IMR-90 (cell line): ENCODE measurements at regions not wholly inside any gene's neighbourhood (a gene's known extent, or its start where the extent isn't known, plus 50 kb on each side); places are given as distances from the start of the nearest gene placed in this dataset.

ENCODE experiments used
- ATAC-seq: fragments of 200-7000 bp; cut with Tn5 transposase; 2 replicates; pipeline ENCODE4 v1.9.1; 2020; ENCODE audit warnings: low read depth, mild to moderate bottlenecking, moderate library complexity
- BruUV-seq: library from RNA; stranded (reverse); fragments of 400-500 nt; replicated peaks from 2 replicates; lab custom pipeline; 2021; lab: Mats Ljungman, UMichigan
- CTCF ChIA-PET: fragments of 300-600 bp; formaldehyde crosslinking; extraction: SDS; loops from one replicate; lab custom pipeline; 2021; ENCODE audit warnings: antibody characterized with exemption; lab: Yijun Ruan, JAX
- POLR2A ChIA-PET: fragments of 300-600 bp; sonication (Branson Sonifier 250); formaldehyde crosslinking; loops from one replicate; lab custom pipeline; 2022; ENCODE audit warnings: antibody characterized with exemption; ENCODE audit not compliant: unreplicated experiment; lab: Charles Lee
- DNase-seq: peaks from one replicate; pipeline ENCODE4 v3.0.0; 2013
- H2AFZ ChIP-seq: replicated peaks from 2 replicates; pipeline ENCODE3; 2013; ENCODE audit warnings: low read length, mild to moderate bottlenecking; ENCODE audit not compliant: poor library complexity
- H2AK5ac ChIP-seq: 2 replicates; pipeline ENCODE4 v1.6.1; 2013; ENCODE audit warnings: low read depth, low read length, inconsistent platforms
- H2AK9ac ChIP-seq: replicated peaks from 2 replicates; pipeline ENCODE3; 2013; ENCODE audit warnings: mild to moderate bottlenecking, low read depth, low read length, moderate library complexity; ENCODE audit not compliant: poor library complexity
- H2BK120ac ChIP-seq: 2 replicates; pipeline ENCODE4 v1.6.1; 2013; ENCODE audit warnings: low read depth, low read length, inconsistent platforms
- H2BK15ac ChIP-seq: 3 replicates; pipeline ENCODE4 v1.6.1; 2013; ENCODE audit warnings: low read depth, low read length, inconsistent platforms
- H2BK20ac ChIP-seq: 2 replicates; pipeline ENCODE4 v1.6.1; 2013; ENCODE audit warnings: low read depth, mild to moderate bottlenecking, inconsistent platforms, low read length, moderate library complexity
- H2BK5ac ChIP-seq: 2 replicates; pipeline ENCODE4 v1.6.1; 2013; ENCODE audit warnings: mild to moderate bottlenecking, low read depth, low read length, inconsistent platforms; ENCODE audit not compliant: poor library complexity, severe bottlenecking
- H3K14ac ChIP-seq: replicated peaks from 2 replicates; pipeline ENCODE4 v1.6.1; 2013; ENCODE audit warnings: low read depth, low read length, inconsistent platforms
- H3K18ac ChIP-seq: 2 replicates; pipeline ENCODE4 v1.6.1; 2013; ENCODE audit warnings: low read depth, low read length, control low read depth
- H3K23ac ChIP-seq: 2 replicates; pipeline ENCODE4 v1.6.1; 2013; ENCODE audit warnings: low read depth, low read length, inconsistent platforms
- H3K27ac ChIP-seq: 2 replicates; pipeline ENCODE4 v1.5.1; 2013; ENCODE audit warnings: mild to moderate bottlenecking, control low read depth, low read length; ENCODE audit not compliant: insufficient read depth
- H3K27me3 ChIP-seq: 2 replicates; pipeline ENCODE4 v1.6.1; 2013; ENCODE audit warnings: low read length; ENCODE audit not compliant: control insufficient read depth, insufficient read depth
- H3K36me3 ChIP-seq: 2 replicates; pipeline ENCODE4 v1.6.1; 2013; ENCODE audit warnings: low read length, mixed read lengths; ENCODE audit not compliant: control insufficient read depth, insufficient read depth
- H3K4ac ChIP-seq: 2 replicates; pipeline ENCODE4 v1.6.1; 2013; ENCODE audit warnings: low read depth, low read length, inconsistent platforms
- H3K4me1 ChIP-seq: 2 replicates; pipeline ENCODE4 v1.6.1; 2013; ENCODE audit warnings: low read length, mixed read lengths; ENCODE audit not compliant: control insufficient read depth, insufficient read depth
- H3K4me2 ChIP-seq: 2 replicates; pipeline ENCODE4 v1.6.1; 2013; ENCODE audit warnings: low read depth, mild to moderate bottlenecking, control low read depth, low read length, moderate library complexity
- H3K4me3 ChIP-seq: 2 replicates; pipeline ENCODE4 v1.5.1; 2013; ENCODE audit warnings: low read depth, mild to moderate bottlenecking, control low read depth, low read length, moderate library complexity; ENCODE audit not compliant: insufficient read depth
- H3K56ac ChIP-seq: 2 replicates; pipeline ENCODE4 v1.6.1; 2013; ENCODE audit warnings: low read length, inconsistent platforms; ENCODE audit not compliant: insufficient read depth; ENCODE audit errors: extremely low read depth
- H3K79me1 ChIP-seq, 2 experiments: 2 replicates each; pipeline ENCODE4 v1.6.1; 2013; ENCODE audit warnings: low read length in 2 of 2, inconsistent platforms in 1 of 2, low read depth in 1 of 2
- H3K9ac ChIP-seq: 2 replicates; pipeline ENCODE4 v1.6.1; 2013; ENCODE audit warnings: low read depth, low read length, control low read depth
- H3K9me1 ChIP-seq: 2 replicates; pipeline ENCODE4 v1.6.1; 2013; ENCODE audit warnings: low read length, inconsistent platforms; ENCODE audit not compliant: insufficient read depth
- H3K9me3 ChIP-seq: 2 replicates; pipeline ENCODE4 v1.6.1; 2013; ENCODE audit warnings: low read length; ENCODE audit not compliant: control insufficient read depth, insufficient read depth
- H4K20me1 ChIP-seq: 2 replicates; pipeline ENCODE4 v1.6.1; 2013; ENCODE audit warnings: low read length, inconsistent platforms; ENCODE audit not compliant: insufficient read depth
- H4K5ac ChIP-seq: 2 replicates; pipeline ENCODE4 v1.6.1; 2013; ENCODE audit warnings: mild to moderate bottlenecking, low read depth, low read length, control low read depth
- H4K8ac ChIP-seq, 2 experiments: 2 replicates each; pipeline ENCODE4 v1.6.1; 2013; ENCODE audit warnings: low read depth in 2 of 2, low read length in 2 of 2, control low read depth in 1 of 2, inconsistent platforms in 1 of 2
- H4K91ac ChIP-seq: 2 replicates; pipeline ENCODE4 v1.6.1; 2013; ENCODE audit warnings: low read depth, low read length, inconsistent platforms; ENCODE audit not compliant: insufficient read depth
- CEBPB ChIP-seq: IDR thresholded peaks from 2 replicates; pipeline ENCODE4 v1.6.1; 2012; ENCODE audit warnings: low read depth, low read length, improper control_type of control experiment
- POLR2A ChIP-seq: IDR thresholded peaks from 2 replicates; pipeline ENCODE4 v1.6.1; 2012; ENCODE audit warnings: mild to moderate bottlenecking, low read depth, low read length
- RAD21 ChIP-seq: IDR thresholded peaks from 2 replicates; pipeline ENCODE4 v1.6.1; 2012; ENCODE audit warnings: low read length, improper control_type of control experiment
- whole genome bisulfite sequencing, 2 experiments: methylation state at CpG; one replicate each; pipeline versions ENCODE4 v1.1.5 to v1.1.7; 2013; ENCODE audit warnings: missing lambda C conversion rate in 2 of 2; ENCODE audit not compliant: insufficient read length in 1 of 2; ENCODE audit errors: extremely low coverage in 2 of 2; 5-methylcytosine and 5-hydroxymethylcytosine counted together
- dilution Hi-C: fragments of 300-500 bp; cut with HindIII; formaldehyde crosslinking; loops from one replicate; pipeline ENCODE4 v1.14.3; 2018; ENCODE audit warnings: low sequenced_read_pairs; ENCODE audit not compliant: unreplicated experiment
- in situ Hi-C: fragments of 300-500 bp; cut with MboI; formaldehyde crosslinking; loops from 3 replicates; pipeline ENCODE4 v1.14.3; 2019; ENCODE audit warnings: low sequenced_read_pairs, inconsistent platforms, mixed read lengths
- intact Hi-C: fragments of 100-400 bp; cut with micrococcal nuclease; formaldehyde crosslinking; loops from 2 replicates; pipeline ENCODE4 v1.10.0; 2022
- TF ChIP-seq, protein P1 (sequence below): conservative IDR thresholded peaks from 2 replicates; pipeline ENCODE4 v1.5.1; 2012; ENCODE audit warnings: mild to moderate bottlenecking, low read depth, low read length, improper control_type of control experiment

DNA sequence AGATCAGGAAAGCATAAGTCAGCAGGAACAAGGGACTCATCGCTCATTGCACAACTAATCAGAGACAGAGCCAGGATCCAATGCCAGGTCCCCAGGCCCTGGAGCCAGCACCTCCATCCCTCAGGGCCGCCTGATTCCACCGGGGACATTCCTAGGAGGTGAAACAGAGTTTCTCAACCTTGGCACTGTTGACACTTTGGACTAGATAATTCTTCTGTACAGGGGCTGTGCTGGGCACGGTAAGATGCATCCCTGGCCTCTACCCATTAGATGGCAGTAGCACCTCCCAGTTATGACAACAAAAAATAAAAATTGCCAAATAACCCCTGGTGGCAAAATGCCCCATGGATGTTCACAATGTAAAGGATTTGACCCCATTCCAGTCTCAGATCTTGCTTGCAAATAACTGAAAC, 127.7 kb downstream of the MTHFS start:
- Histone ChIP-seq H3K79me1 (no peaks in the 10 kb centered on the region), H4K8ac (no peak overlapping the region), H2BK20ac (no peak overlapping the region), H2AFZ (no peak overlapping the region), H3K56ac (no peak overlapping the region), H3K23ac (no peak overlapping the region), H3K4ac (no peak overlapping the region), H3K27ac (no peak overlapping the region), H2BK15ac (no peak overlapping the region), H2AK9ac (no peak overlapping the region), H3K9me1 (no peaks in the 10 kb centered on the region), H4K5ac (no peak overlapping the region), H3K4me3 (no peak overlapping the region), H3K4me2 (no peak overlapping the region), H2BK5ac (no peak overlapping the region), H4K20me1 (no peaks in the 10 kb centered on the region), H3K18ac (no peak overlapping the region), H3K36me3 (no peaks in the 10 kb centered on the region), H4K91ac (no peak overlapping the region), H3K27me3 (peaks cover 7% of the 10 kb centered on the region), H2AK5ac (no peak overlapping the region), H2BK120ac (no peak overlapping the region), H3K9ac (no peak overlapping the region), H3K14ac (no peak overlapping the region), H3K4me1 (no peaks in the 10 kb centered on the region), H3K9me3 (no peaks in the 10 kb centered on the region)
- POLR2A ChIA-PET = no interaction called here
- WGBS, 2 experiments = no CpG with 5 or more reads among the region's 4 CpGs
- peak; percentile 56 for ATAC-seq
- no peak for DNase-seq
- dilution Hi-C loops (no loop called here), intact Hi-C loops (loop anchor here (2.0 kb wide), 1 partner anchor 224 kb away; no protein-coding TSS in a partner anchor), in situ Hi-C loops (no loop called here)
- BruUV-seq = no TSS peak
- TF ChIP-seq CEBPB (no peak), RAD21 (peak; percentile 27; the same call in 1 of the 2 replicates), POLR2A (no peak)
- TF ChIP-seq, protein P1, sequence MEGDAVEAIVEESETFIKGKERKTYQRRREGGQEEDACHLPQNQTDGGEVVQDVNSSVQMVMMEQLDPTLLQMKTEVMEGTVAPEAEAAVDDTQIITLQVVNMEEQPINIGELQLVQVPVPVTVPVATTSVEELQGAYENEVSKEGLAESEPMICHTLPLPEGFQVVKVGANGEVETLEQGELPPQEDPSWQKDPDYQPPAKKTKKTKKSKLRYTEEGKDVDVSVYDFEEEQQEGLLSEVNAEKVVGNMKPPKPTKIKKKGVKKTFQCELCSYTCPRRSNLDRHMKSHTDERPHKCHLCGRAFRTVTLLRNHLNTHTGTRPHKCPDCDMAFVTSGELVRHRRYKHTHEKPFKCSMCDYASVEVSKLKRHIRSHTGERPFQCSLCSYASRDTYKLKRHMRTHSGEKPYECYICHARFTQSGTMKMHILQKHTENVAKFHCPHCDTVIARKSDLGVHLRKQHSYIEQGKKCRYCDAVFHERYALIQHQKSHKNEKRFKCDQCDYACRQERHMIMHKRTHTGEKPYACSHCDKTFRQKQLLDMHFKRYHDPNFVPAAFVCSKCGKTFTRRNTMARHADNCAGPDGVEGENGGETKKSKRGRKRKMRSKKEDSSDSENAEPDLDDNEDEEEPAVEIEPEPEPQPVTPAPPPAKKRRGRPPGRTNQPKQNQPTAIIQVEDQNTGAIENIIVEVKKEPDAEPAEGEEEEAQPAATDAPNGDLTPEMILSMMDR = peak; percentile 31; the same call in 1 of the 2 replicates
- CTCF ChIA-PET = interaction anchor here (1.6 kb wide), 1 partner anchor 84 kb away, joined by 5 read pairs; no protein-coding TSS in a partner anchor
